ENCODE measurements at regions not wholly inside any gene's neighbourhood (a gene's known extent, or its start where the extent isn't known, plus 50 kb on each side); places are given as distances from the start of the nearest gene placed in this dataset.

DNA sequence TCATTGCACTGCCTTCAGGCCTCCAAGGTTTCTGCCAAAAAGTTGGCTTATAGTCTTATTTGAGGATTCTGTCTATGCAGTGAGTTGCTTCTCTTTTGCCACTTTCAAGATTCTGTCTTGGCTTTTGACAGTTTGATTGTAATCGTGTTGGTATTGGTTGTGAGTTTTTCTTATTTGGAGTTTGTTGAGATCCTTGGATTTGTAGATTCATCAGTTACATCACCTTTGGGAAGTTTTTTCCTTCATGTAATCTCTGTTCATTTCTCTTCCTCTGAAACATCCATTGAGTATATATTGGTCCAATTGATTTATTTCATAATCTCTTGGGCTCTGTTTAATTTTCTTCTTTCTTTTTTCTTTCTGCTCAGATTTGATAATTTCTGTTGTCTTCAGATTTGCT, 59.8 kb downstream of the SEPTIN7 start:
- H2AFZ ChIP-seq (ENCODE audit: low read depth), result no peak overlapping the region

More for the DNA sequence above, 59.8 kb downstream of the SEPTIN7 start:
- Histone ChIP-seq H3K9me2 (no peaks in the 10 kb centered on the region), H3K9me3 (no peaks in the 10 kb centered on the region), H3F3A (replicated peaks; ENCODE audit: insufficient read depth) (peaks cover 7% of the 10 kb centered on the region), H3K79me2 (ENCODE audit: insufficient read depth) (peaks cover 94% of the 10 kb centered on the region), H3K4me2 (no peak overlapping the region), H4K20me1 (ENCODE audit: insufficient read depth) (peaks cover 55% of the 10 kb centered on the region), H3K9ac (no peak overlapping the region), H3K4me1 (ENCODE audit: control insufficient read depth in 1 of 2, insufficient read depth in 2 of 2, low read depth in 1 of 2, low read length in 1 of 2) (no peaks in the 10 kb centered on the region; a peak in 1 of 4 replicates), H3K27ac (ENCODE audit: low read depth in 2 of 2, low read length in 1 of 2) (no peak overlapping the region), H3K4me3 (ENCODE audit: low read depth in 2 of 2, low read length in 1 of 2) (no peak overlapping the region), H3K27me3 (ENCODE audit: insufficient read depth) (no peaks in the 10 kb centered on the region), H3K36me3 (replicated peaks in 1 of 2; ENCODE audit: control insufficient read depth in 1 of 2, insufficient read depth in 2 of 2, low read length in 1 of 2) (peaks cover 46 to 63% of the 10 kb centered on the region in 2 experiments)
- POLR2A ChIA-PET, result no interaction called here
- CTCF ChIA-PET, result interaction anchor here (1.2 kb wide), 1 partner anchor 151 kb away, joined by 3 read pairs; no protein-coding TSS in a partner anchor
- TF ChIP-seq, protein P1, sequence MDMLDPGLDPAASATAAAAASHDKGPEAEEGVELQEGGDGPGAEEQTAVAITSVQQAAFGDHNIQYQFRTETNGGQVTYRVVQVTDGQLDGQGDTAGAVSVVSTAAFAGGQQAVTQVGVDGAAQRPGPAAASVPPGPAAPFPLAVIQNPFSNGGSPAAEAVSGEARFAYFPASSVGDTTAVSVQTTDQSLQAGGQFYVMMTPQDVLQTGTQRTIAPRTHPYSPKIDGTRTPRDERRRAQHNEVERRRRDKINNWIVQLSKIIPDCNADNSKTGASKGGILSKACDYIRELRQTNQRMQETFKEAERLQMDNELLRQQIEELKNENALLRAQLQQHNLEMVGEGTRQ (IDR thresholded peaks at IDR 0.05; ENCODE audit: borderline replicate concordance, low read depth, low read length), result no peak
- no peak for TF ChIP-seq RFX5 (IDR thresholded peaks at IDR 0.05; ENCODE audit: low read length)
- TF ChIP-seq ZBTB33 (IDR thresholded peaks at IDR 0.05; ENCODE audit: borderline replicate concordance, low read depth), result no peak
- TF ChIP-seq POLR2AphosphoS5 (IDR thresholded peaks at IDR 0.05; ENCODE audit: low read depth, low read length), result no peak
- no peak for TF ChIP-seq RAD21 (IDR thresholded peaks at IDR 0.05; ENCODE audit: low read length)
- no peak for TF ChIP-seq MXI1 (IDR thresholded peaks at IDR 0.05; ENCODE audit: low read depth, low read length)
- no peak for TF ChIP-seq NRF1 (IDR thresholded peaks at IDR 0.05; ENCODE audit: low read depth, low read length)
- TF ChIP-seq IRF3 (IDR thresholded peaks at IDR 0.05; ENCODE audit: low read depth, low read length), result no peak
- TF ChIP-seq EP300 (IDR thresholded peaks at IDR 0.05; ENCODE audit: borderline replicate concordance in 1 of 2, low read depth in 1 of 2, low read length in 1 of 2), result no peak
- TF ChIP-seq, protein P2, sequence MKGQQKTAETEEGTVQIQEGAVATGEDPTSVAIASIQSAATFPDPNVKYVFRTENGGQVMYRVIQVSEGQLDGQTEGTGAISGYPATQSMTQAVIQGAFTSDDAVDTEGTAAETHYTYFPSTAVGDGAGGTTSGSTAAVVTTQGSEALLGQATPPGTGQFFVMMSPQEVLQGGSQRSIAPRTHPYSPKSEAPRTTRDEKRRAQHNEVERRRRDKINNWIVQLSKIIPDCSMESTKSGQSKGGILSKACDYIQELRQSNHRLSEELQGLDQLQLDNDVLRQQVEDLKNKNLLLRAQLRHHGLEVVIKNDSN (IDR thresholded peaks at IDR 0.05; ENCODE audit: borderline replicate concordance, low read depth), result no peak
- no peak for TF ChIP-seq FOXM1 (IDR thresholded peaks at IDR 0.05; ENCODE audit: low read depth)
- no peak for TF ChIP-seq TEAD4 (IDR thresholded peaks at IDR 0.05; ENCODE audit: borderline replicate concordance, insufficient read depth)
- TF ChIP-seq RXRA (IDR thresholded peaks at IDR 0.05; ENCODE audit: borderline replicate concordance, low read depth), result no peak
- TF ChIP-seq FOSL2 (IDR thresholded peaks at IDR 0.05; ENCODE audit: borderline replicate concordance, low read depth), result no peak
- TF ChIP-seq MEF2A (IDR thresholded peaks at IDR 0.05; ENCODE audit: borderline replicate concordance, low read depth), result no peak
- no peak for DNase-seq
- 97% methylated on average over 1 of the region's 1 CpG for WGBS (ENCODE audit: low lambda C conversion rate)

Measured in SK-N-SH (cell line).